GM20000 (cell line): ENCODE measurements at regions not wholly inside any gene's neighbourhood (a gene's known extent, or its start where the extent isn't known, plus 50 kb on each side); places are given as distances from the start of the nearest gene placed in this dataset.

Source experiments
- DNase-seq: peaks from one replicate; pipeline ENCODE4 v3.0.0; 2012; ENCODE audit warnings: low spot score
- CTCF ChIP-seq: IDR thresholded peaks from 2 replicates; pipeline ENCODE4 v1.5.1; 2012; ENCODE audit warnings: mild to moderate bottlenecking, control low read depth; ENCODE audit errors: extremely low read depth, missing control alignments

- DNase-seq = no peak
- no peak for TF ChIP-seq CTCF
These were observed 499.4 kb upstream of the MDFIC2 start for GRCh38 chr3:70811880-70812279.

- TF ChIP-seq CTCF = no peak
- no peak for DNase-seq
These were observed 496.4 kb upstream of the MDFIC2 start for GRCh38 chr3:70808881-70809280.

DNA sequence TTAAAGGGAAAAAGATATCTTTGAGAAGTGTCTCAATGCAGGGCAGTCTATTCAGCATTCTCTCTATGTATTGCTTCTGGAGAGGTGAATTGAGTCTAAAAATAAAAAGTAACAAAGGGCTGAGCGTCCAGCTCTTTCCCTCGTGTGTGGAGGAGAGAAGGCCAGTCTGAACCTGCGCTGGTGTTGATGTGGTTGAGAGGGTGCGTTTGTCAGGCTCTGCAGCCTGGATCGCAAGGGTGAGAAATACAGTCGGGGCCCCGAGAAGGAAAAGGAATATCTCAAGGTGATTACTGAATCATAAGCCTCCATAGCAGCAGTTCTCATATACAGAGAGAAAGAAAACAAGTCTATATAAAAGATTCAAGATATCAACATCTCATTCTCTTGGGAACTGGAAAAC is 494.1 kb upstream of the MDFIC2 start:
- TF ChIP-seq CTCF = no peak
- DNase-seq = no peak

GRCh38 chr3:70806021-70806420 is 493.6 kb upstream of the MDFIC2 start:
- no peak for TF ChIP-seq CTCF
- DNase-seq = no peak

DNA sequence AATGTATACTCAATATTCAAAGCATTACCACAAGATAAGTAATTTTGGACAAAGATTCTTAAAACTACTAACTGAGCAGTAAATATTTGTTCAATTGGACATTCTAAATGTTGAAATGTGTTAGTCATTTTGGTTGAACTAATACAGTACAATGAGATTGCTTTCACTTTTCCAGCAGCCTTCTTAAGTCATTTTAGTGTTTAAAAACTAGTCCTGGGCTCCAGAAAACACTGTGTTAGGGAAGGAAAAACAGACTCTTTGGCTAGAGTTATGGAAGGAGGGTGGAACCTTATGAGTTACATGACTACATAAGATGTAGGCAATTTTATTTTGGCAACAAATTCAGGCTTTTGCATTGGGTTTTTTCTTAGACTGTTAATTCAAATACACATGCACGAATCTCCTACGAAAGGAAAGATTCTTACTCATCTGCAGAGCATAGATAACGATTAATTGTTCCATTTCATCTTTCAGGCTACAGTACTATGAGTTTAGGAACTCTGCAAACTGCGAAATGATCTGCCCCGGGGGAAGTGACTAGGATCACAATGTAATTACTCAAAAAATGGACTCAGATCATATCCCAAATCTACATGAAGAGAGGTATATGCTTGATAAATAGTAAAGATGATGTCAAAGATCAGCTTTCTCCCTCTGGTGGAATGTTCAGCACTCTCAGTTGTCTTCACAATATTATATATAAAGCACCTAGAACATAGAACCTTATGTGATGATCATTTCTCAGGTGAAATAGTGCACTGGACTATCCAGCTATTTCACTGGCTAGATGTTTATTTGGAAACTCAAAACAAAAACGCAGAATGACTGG is 492.8 kb upstream of the MDFIC2 start:
- no peak for TF ChIP-seq CTCF

DNA sequence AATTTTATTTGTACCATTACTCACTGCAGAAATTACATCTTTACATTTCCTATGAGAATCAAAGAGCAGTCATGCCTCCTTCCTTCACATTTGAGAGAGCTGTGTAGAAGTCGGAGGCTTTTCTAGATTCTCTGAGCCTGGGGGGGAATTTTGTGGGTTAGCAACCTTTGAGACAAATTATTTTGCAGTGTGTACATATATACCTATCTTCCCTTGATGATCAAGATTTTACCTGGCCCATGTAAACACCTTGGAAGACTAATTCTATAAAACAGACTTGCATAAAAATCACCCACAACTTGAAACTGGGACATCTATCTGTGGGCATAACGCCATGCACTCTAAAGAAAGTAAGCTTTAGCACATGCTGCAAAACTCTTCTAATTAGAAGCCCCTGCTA is 491.5 kb upstream of the MDFIC2 start:
- no peak for DNase-seq
- TF ChIP-seq CTCF = no peak

More for the DNA sequence above, 492.8 kb upstream of the MDFIC2 start:
- DNase-seq = no peak

- DNase-seq = no peak
- no peak for TF ChIP-seq CTCF
These were observed 490.9 kb upstream of the MDFIC2 start for GRCh38 chr3:70803319-70803718.
